C4-2B (cell line): ENCODE measurements at regions not wholly inside any gene's neighbourhood (a gene's known extent, or its start where the extent isn't known, plus 50 kb on each side); places are given as distances from the start of the nearest gene placed in this dataset.

Experiments
- CTCF ChIP-seq: fragments of 450-650 bp; conservative IDR thresholded peaks from 2 replicates; pipeline ENCODE4 v1.5.1; 2017; ENCODE audit warnings: mild to moderate bottlenecking
- ZFX ChIP-seq: fragments of 450-650 bp; IDR thresholded peaks from 2 replicates; pipeline ENCODE4 v1.6.1; 2017

GRCh38 chr7:10343108-10343507 lies 630.6 kb upstream of the PHF14 start:
- TF ChIP-seq CTCF (no peak), ZFX (no peak)
